K562 (cell line): ENCODE measurements at regions not wholly inside any gene's neighbourhood (a gene's known extent, or its start where the extent isn't known, plus 50 kb on each side); places are given as distances from the start of the nearest gene placed in this dataset.

Experiments
- ATAC-seq: fragments of 200-7000 bp; cut with Tn5 transposase; 3 replicates; pipeline ENCODE4 v1.9.1; 2020; ENCODE audit warnings: moderate library complexity
- BruUV-seq: library from RNA; stranded (reverse); fragments of 400-500 nt; replicated peaks from 2 replicates; lab custom pipeline; 2021; lab: Mats Ljungman, UMichigan
- CTCF ChIA-PET: fragments of 300-600 bp; formaldehyde crosslinking; extraction: SDS; loops from one replicate; lab custom pipeline; 2021; ENCODE audit warnings: low intra/inter-chr PET ratio; lab: Yijun Ruan, JAX
- POLR2A ChIA-PET: fragments of 300-600, 350-650 bp; sonication (Branson Sonifier 250); formaldehyde crosslinking; extraction: SDS; loops from one replicate; lab custom pipeline; 2021; ENCODE audit warnings: antibody characterized with exemption, inconsistent platforms; lab: Yijun Ruan, JAX
- DNase-seq, 4 experiments: peaks; one replicate each; pipeline versions ENCODE4 v3.0.0 to v3.0.0-alpha.2; 2011 to 2018; ENCODE audit warnings: low spot score in 3 of 4, mixed read lengths in 3 of 4; ENCODE audit errors: extremely low read depth in 1 of 4
- FAIRE-seq: peaks from 2 replicates; lab custom pipeline; 2011; peaks lifted over from hg19 to GRCh38; lab: Jason Lieb, UNC
- H2AFZ ChIP-seq: 2 replicates; pipeline ENCODE4 v1.6.0; 2011; ENCODE audit warnings: low read depth, low read length, control low read depth, inconsistent platforms
- H3K27ac ChIP-seq: fragments of 200-600 bp; 3 replicates; pipeline ENCODE4 v1.8.0; 2011; ENCODE audit warnings: low read depth, mild to moderate bottlenecking, control low read depth, inconsistent platforms, low read length, moderate library complexity, mixed read lengths; ENCODE audit errors: extremely low read depth
- H3K27me3 ChIP-seq, 2 experiments: fragments of 300-600 bp in 1 of 2; 2 replicates in 1 of 2; 3 replicates in 1 of 2; pipeline versions ENCODE4 v1.6.0 to v1.8.0; 2011; ENCODE audit warnings: inconsistent platforms in 2 of 2, low read length in 2 of 2, mild to moderate bottlenecking in 1 of 2, mixed read lengths in 1 of 2, moderate library complexity in 1 of 2; ENCODE audit not compliant: control insufficient read depth in 2 of 2, insufficient read depth in 2 of 2
- H3K36me3 ChIP-seq: fragments of 300-600 bp; 3 replicates; pipeline ENCODE4 v1.8.0; 2011; ENCODE audit warnings: mild to moderate bottlenecking, low read length, inconsistent platforms; ENCODE audit not compliant: control insufficient read depth, insufficient read depth
- H3K4me1 ChIP-seq, 2 experiments: fragments of 200-600 bp in 1 of 2; replicated peaks in 1 of 2; 2 replicates in 1 of 2; 3 replicates in 1 of 2; pipeline versions ENCODE4 v1.5.1 to v1.8.0; 2011; ENCODE audit warnings: inconsistent platforms in 2 of 2, low read length in 2 of 2, mild to moderate bottlenecking in 1 of 2, mixed read lengths in 1 of 2, moderate library complexity in 1 of 2; ENCODE audit not compliant: control insufficient read depth in 2 of 2, insufficient read depth in 2 of 2
- H3K4me2 ChIP-seq: 2 replicates; pipeline ENCODE4 v1.6.1; 2011; ENCODE audit warnings: low read length, control low read depth, inconsistent platforms, mixed read lengths; ENCODE audit not compliant: insufficient read depth
- H3K4me3 ChIP-seq: fragments of 200-600 bp; sonication (generic), shearing (Covaris generic); 2 replicates; pipeline ENCODE4 v1.5.1; 2016; ENCODE audit warnings: control low read depth, inconsistent platforms
- H3K79me2 ChIP-seq: fragments of 200-600 bp; 3 replicates; pipeline ENCODE4 v1.8.0; 2011; ENCODE audit warnings: low read length, inconsistent platforms; ENCODE audit not compliant: control insufficient read depth, insufficient read depth
- H3K9ac ChIP-seq, 2 experiments: 2 replicates each; pipeline versions ENCODE4 v1.6.0 to v1.6.1; 2011; ENCODE audit warnings: low read depth in 2 of 2, low read length in 2 of 2, control low read depth in 1 of 2, inconsistent platforms in 1 of 2, mild to moderate bottlenecking in 1 of 2, mixed read lengths in 1 of 2; ENCODE audit not compliant: insufficient read depth in 1 of 2
- H3K9me1 ChIP-seq: one replicate; pipeline ENCODE4 v1.6.0; 2011; ENCODE audit warnings: inconsistent platforms, mild to moderate bottlenecking, low read length, moderate library complexity; ENCODE audit not compliant: control insufficient read depth, insufficient read depth
- H3K9me3 ChIP-seq: replicated peaks from 2 replicates; pipeline ENCODE4 v1.5.1; 2011; ENCODE audit warnings: low read depth, low read length, inconsistent platforms; ENCODE audit not compliant: control insufficient read depth, insufficient read depth
- H4K20me1 ChIP-seq: replicated peaks from 2 replicates; pipeline ENCODE4 v1.6.1; 2011; ENCODE audit warnings: low read length, inconsistent platforms, mixed read lengths; ENCODE audit not compliant: control insufficient read depth, insufficient read depth
- BMI1 ChIP-seq: fragments of 150-350 bp; IDR thresholded peaks from 2 replicates; pipeline ENCODE4 v1.6.1; 2014; ENCODE audit warnings: low read length
- HLTF ChIP-seq: fragments of 450-650 bp; IDR thresholded peaks from 2 replicates; pipeline ENCODE4 v1.6.1; 2016
- KAT8 ChIP-seq: fragments of 450-650 bp; IDR thresholded peaks from 2 replicates; pipeline ENCODE4 v1.6.1; 2016; ENCODE audit warnings: low read depth, mild to moderate bottlenecking
- NONO ChIP-seq, 2 experiments: fragments of 200-400 bp in 1 of 2; fragments of 450-650 bp in 1 of 2; formaldehyde crosslinking in 1 of 2; IDR thresholded peaks; 2 replicates each; pipeline ENCODE4 v1.6.1; 2017; ENCODE audit warnings: low read depth in 2 of 2, mild to moderate bottlenecking in 2 of 2, moderate library complexity in 2 of 2, low read length in 1 of 2
- NR2C1 ChIP-seq, 2 experiments: fragments of 450-650 bp; IDR thresholded peaks; 2 replicates each; pipeline ENCODE4 v1.6.1; 2017; ENCODE audit warnings: mild to moderate bottlenecking in 2 of 2, antibody characterized with exemption in 1 of 2, inconsistent platforms in 1 of 2, missing compliant biosample characterization in 1 of 2, missing genetic modification characterization in 1 of 2
- PRPF4 ChIP-seq: fragments of 200-400 bp; formaldehyde crosslinking; IDR thresholded peaks from one replicate; pipeline ENCODE4 v1.6.1; 2017; ENCODE audit warnings: low read length, low read depth, mild to moderate bottlenecking; ENCODE audit not compliant: insufficient read depth, poor library complexity, severe bottlenecking
- RBM34 ChIP-seq: fragments of 200-400 bp; formaldehyde crosslinking; IDR thresholded peaks from 2 replicates; pipeline ENCODE4 v1.6.1; 2018; ENCODE audit warnings: low read length, borderline replicate concordance; ENCODE audit not compliant: insufficient read depth
- SMARCA4 ChIP-seq: fragments of 450-650 bp; IDR thresholded peaks from 2 replicates; pipeline ENCODE4 v1.6.1; 2016
- SREBF1 ChIP-seq: fragments of 150-350 bp; IDR thresholded peaks from 2 replicates; pipeline ENCODE4 v1.6.1; 2014; ENCODE audit warnings: antibody characterized with exemption, low read depth, low read length, borderline replicate concordance
- SRSF7 ChIP-seq: fragments of 200-400 bp; formaldehyde crosslinking; optimal IDR thresholded peaks from 2 replicates; pipeline ENCODE3; 2017; ENCODE audit warnings: mild to moderate bottlenecking, low read depth, low read length
- WGBS: fragments of 100-300 bp; shearing (Covaris generic); methylation state at CpG from one replicate; pipeline ENCODE4 v1.1.6; 2016; ENCODE audit warnings: low coverage, mixed read lengths; ENCODE audit not compliant: insufficient coverage; ENCODE audit errors: missing lambda C conversion rate; 5-methylcytosine and 5-hydroxymethylcytosine counted together
- in situ Hi-C: fragments of 300-500 bp; cut with MboI; formaldehyde crosslinking; loops from 4 replicates; pipeline ENCODE4 v1.15.0; 2018; ENCODE audit warnings: inconsistent platforms, mixed read lengths
- intact Hi-C: fragments of 100-400 bp; cut with micrococcal nuclease; formaldehyde crosslinking; loops from 2 replicates; pipeline ENCODE4 v1.14.2; 2022
- TF ChIP-seq, protein P1 (sequence below): fragments of 200-800 bp; sonication (Bioruptor generic); IDR thresholded peaks from 2 replicates; pipeline ENCODE4 v1.6.1; 2016; ENCODE audit warnings: missing genetic modification characterization, missing compliant biosample characterization

DNA sequence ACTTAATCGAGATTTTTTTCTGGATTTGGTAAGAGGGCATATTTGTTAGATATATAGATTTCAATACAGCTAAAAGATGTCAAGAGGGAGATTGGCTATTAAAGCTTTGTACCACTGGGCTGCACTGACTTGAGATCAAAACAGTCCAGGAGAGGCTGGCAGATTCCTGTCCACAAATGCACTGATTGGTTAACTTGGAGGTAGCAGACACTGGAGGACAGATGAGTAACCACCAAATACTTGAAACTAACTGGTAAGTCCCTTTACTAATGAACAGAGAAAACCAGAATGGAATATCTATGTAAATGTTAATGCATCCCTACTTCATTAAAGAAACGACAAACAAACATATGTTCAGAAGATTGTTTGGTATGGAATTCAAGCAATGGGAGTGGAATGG is 416.6 kb downstream of the LRIG3 start:
- Histone ChIP-seq H4K20me1 (no peaks in the 10 kb centered on the region), H3K27me3 (no peaks in the 10 kb centered on the region), H3K4me2 (no peak overlapping the region), H3K36me3 (no peaks in the 10 kb centered on the region), H3K4me1 (no peaks in the 10 kb centered on the region), H3K9me3 (no peaks in the 10 kb centered on the region), H2AFZ (no peak overlapping the region), H3K9ac (no peak overlapping the region), H3K4me3 (no peak overlapping the region), H3K9me1 (no peaks in the 10 kb centered on the region), H3K79me2 (no peaks in the 10 kb centered on the region), H3K27ac (no peak overlapping the region)
- TF ChIP-seq NR2C1 (IDR thresholded peaks at IDR 0.05), result no peak
- no peak for TF ChIP-seq NR2C1 (tag; IDR thresholded peaks at IDR 0.05)
- ATAC-seq, result no peak
- BruUV-seq, result no TSS peak
- in situ Hi-C loops, result no loop called here
- WGBS, result 0% methylated on average over 2 of the region's 2 CpGs
- intact Hi-C loops, result no loop called here
- no peak for FAIRE-seq
- POLR2A ChIA-PET, result no interaction called here
- DNase-seq, result no peak
- CTCF ChIA-PET, result no interaction called here

DNA sequence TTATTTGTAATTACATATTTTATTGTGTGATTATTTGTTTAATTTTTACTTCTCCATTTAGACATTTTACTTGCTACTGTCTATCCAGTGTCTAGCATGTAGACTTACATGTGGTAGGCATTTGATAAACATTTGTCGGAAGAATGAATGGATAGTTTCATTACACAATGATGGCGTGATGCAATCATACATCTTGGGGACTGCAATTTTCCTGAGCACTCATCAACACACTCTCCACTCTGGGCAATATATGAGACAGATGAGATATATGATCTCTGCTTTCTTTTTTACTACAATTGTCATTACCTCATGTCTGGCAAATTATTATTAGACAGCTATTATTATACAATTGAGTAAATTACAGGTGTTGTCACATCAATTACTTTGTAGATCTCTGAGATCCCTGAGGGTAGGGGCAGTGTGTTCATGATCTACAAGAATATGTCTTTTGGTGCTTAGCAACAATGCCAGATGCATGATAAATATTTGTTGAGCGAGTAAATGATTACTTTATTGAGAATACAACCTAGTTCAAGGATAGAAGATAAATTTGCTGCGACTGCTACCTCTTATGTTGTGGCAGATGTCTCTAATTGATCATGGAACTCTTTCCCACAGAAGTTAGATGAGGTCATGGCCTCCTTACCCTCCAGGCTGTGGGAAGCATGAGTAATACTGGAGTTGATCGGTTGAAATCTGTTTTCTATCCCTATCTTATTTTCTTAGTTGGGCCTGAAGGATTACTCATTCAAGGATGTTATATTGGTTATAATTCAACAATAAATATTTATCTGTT is 416.0 kb downstream of the LRIG3 start:
- POLR2A ChIA-PET, result no interaction called here
- BruUV-seq, result no TSS peak
- Histone ChIP-seq H3K4me1 (no peaks in the 10 kb centered on the region), H3K79me2 (no peaks in the 10 kb centered on the region), H3K9ac (no peak overlapping the region), H3K4me3 (no peak overlapping the region), H3K27me3 (no peaks in the 10 kb centered on the region), H3K36me3 (no peaks in the 10 kb centered on the region), H3K27ac (no peak overlapping the region), H2AFZ (no peak overlapping the region), H3K4me2 (no peak overlapping the region), H3K9me1 (no peaks in the 10 kb centered on the region), H3K9me3 (no peaks in the 10 kb centered on the region), H4K20me1 (no peaks in the 10 kb centered on the region)
- in situ Hi-C loops (no loop called here), intact Hi-C loops (no loop called here)
- CTCF ChIA-PET, result no interaction called here
- WGBS, result 2% methylated on average over 5 of the region's 5 CpGs
- no peak for FAIRE-seq
- no peak for DNase-seq
- no peak for ATAC-seq
- TF ChIP-seq PRPF4 (no peak), SRSF7 (no peak), HLTF (no peak), SMARCA4 (no peak), RBM34 (no peak), SREBF1 (no peak), KAT8 (no peak), BMI1 (no peak), NONO (IDR thresholded peaks at IDR 0.05; ENCODE audit: low read depth in 2 of 2, low read length in 1 of 2) (no peak)
- TF ChIP-seq, protein P1, sequence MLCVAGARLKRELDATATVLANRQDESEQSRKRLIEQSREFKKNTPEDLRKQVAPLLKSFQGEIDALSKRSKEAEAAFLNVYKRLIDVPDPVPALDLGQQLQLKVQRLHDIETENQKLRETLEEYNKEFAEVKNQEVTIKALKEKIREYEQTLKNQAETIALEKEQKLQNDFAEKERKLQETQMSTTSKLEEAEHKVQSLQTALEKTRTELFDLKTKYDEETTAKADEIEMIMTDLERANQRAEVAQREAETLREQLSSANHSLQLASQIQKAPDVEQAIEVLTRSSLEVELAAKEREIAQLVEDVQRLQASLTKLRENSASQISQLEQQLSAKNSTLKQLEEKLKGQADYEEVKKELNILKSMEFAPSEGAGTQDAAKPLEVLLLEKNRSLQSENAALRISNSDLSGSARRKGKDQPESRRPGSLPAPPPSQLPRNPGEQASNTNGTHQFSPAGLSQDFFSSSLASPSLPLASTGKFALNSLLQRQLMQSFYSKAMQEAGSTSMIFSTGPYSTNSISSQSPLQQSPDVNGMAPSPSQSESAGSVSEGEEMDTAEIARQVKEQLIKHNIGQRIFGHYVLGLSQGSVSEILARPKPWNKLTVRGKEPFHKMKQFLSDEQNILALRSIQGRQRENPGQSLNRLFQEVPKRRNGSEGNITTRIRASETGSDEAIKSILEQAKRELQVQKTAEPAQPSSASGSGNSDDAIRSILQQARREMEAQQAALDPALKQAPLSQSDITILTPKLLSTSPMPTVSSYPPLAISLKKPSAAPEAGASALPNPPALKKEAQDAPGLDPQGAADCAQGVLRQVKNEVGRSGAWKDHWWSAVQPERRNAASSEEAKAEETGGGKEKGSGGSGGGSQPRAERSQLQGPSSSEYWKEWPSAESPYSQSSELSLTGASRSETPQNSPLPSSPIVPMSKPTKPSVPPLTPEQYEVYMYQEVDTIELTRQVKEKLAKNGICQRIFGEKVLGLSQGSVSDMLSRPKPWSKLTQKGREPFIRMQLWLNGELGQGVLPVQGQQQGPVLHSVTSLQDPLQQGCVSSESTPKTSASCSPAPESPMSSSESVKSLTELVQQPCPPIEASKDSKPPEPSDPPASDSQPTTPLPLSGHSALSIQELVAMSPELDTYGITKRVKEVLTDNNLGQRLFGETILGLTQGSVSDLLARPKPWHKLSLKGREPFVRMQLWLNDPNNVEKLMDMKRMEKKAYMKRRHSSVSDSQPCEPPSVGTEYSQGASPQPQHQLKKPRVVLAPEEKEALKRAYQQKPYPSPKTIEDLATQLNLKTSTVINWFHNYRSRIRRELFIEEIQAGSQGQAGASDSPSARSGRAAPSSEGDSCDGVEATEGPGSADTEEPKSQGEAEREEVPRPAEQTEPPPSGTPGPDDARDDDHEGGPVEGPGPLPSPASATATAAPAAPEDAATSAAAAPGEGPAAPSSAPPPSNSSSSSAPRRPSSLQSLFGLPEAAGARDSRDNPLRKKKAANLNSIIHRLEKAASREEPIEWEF, result no peak
